DMS53 treated with DMSO at 0.1 percent for 48 hours (cell line): ENCODE measurements at regions not wholly inside any gene's neighbourhood (a gene's known extent, or its start where the extent isn't known, plus 50 kb on each side); places are given as distances from the start of the nearest gene placed in this dataset.
"Not testable (repeated sequence)": the region's sequence is repeated elsewhere in the genome, so short reads cannot be mapped to it uniquely, and the experiment has no call there.

ENCODE experiments used
- DNase-seq: peaks from one replicate; lab custom pipeline; 2025; ENCODE audit not compliant: unreplicated experiment; lab: John Stamatoyannopoulos, UW

- DNase-seq: no peak
Measured at GRCh38 chr3:110849064-110849463, 222.6 kb upstream of the NECTIN3 start.

GRCh38 chr3:110851736-110852135 is 219.9 kb upstream of the NECTIN3 start:
- DNase-seq: no peak

GRCh38 chr3:110855207-110855606 is 216.4 kb upstream of the NECTIN3 start:
- DNase-seq: no peak

- no peak for DNase-seq
Measured at GRCh38 chr3:110856916-110857315, 214.7 kb upstream of the NECTIN3 start.

- no peak for DNase-seq
Measured at GRCh38 chr3:110858549-110858948, 213.1 kb upstream of the NECTIN3 start.

- DNase-seq: no peak
Measured at GRCh38 chr3:110859336-110859735, 212.3 kb upstream of the NECTIN3 start.

- no peak for DNase-seq
Measured at GRCh38 chr3:110859993-110860392, 211.6 kb upstream of the NECTIN3 start.

- no peak for DNase-seq
Measured at GRCh38 chr3:110865934-110866333, 205.7 kb upstream of the NECTIN3 start.

GRCh38 chr3:110868106-110868505 is 203.5 kb upstream of the NECTIN3 start:
- DNase-seq: no peak

GRCh38 chr3:110869736-110870135 is 201.9 kb upstream of the NECTIN3 start:
- no peak for DNase-seq

GRCh38 chr3:110871869-110872268 is 199.7 kb upstream of the NECTIN3 start:
- no peak for DNase-seq

GRCh38 chr3:110878692-110879091 is 192.9 kb upstream of the NECTIN3 start:
- DNase-seq: no peak

GRCh38 chr3:110881069-110881468 is 190.5 kb upstream of the NECTIN3 start:
- DNase-seq: peak; percentile 55

GRCh38 chr3:110886222-110886893 is 185.3 kb upstream of the NECTIN3 start:
- no peak for DNase-seq

- DNase-seq: peak; percentile 28
Measured at GRCh38 chr3:110887176-110887575, 184.4 kb upstream of the NECTIN3 start.

- DNase-seq: peak; percentile 39
Measured at GRCh38 chr3:110888625-110889375, 182.8 kb upstream of the NECTIN3 start.

GRCh38 chr3:110889376-110889699 is 182.3 kb upstream of the NECTIN3 start:
- DNase-seq: not testable (repeated sequence)

GRCh38 chr3:110894574-110894973 is 177.0 kb upstream of the NECTIN3 start:
- DNase-seq: no peak

GRCh38 chr3:110895054-110895453 is 176.6 kb upstream of the NECTIN3 start:
- DNase-seq: no peak

GRCh38 chr3:110897046-110897445 is 174.6 kb upstream of the NECTIN3 start:
- no peak for DNase-seq

- DNase-seq: no peak
Measured at GRCh38 chr3:110900576-110900975, 171.0 kb upstream of the NECTIN3 start.

GRCh38 chr3:110901536-110901935 is 170.1 kb upstream of the NECTIN3 start:
- no peak for DNase-seq
